Central memory CD4-positive, alpha-beta T cell (primary cell): ENCODE measurements at regions not wholly inside any gene's neighbourhood (a gene's known extent, or its start where the extent isn't known, plus 50 kb on each side); places are given as distances from the start of the nearest gene placed in this dataset.

ENCODE experiments used
- DNase-seq: peaks from one replicate; pipeline ENCODE4 v3.0.0; 2022

GRCh38 chr3:40827942-40828688, 303.4 kb downstream of the ZNF621 start:
- DNase-seq: no peak

GRCh38 chr3:40828741-40829415, 304.1 kb downstream of the ZNF621 start:
- DNase-seq: no peak

GRCh38 chr3:40829876-40830275, 305.1 kb downstream of the ZNF621 start:
- DNase-seq: no peak

DNA sequence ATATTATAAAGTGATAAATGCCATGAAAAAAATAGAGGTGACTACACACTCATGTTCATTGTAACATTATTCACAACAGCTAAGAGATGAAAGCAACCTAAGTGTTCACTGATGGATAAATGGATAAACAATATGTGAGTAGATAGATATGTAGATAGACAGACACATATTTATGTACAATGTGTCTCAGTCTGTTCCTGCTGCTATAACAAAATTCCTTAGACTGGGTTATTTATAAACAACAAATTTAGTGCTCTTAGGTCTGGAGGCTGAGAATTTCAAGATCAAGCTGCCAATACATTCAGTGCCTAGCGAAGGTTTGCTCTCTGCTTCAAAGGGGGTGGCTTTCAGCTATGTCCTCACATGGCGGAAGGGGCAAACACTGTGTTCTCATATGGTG, 312.5 kb downstream of the ZNF621 start:
- DNase-seq: no peak

- no peak for DNase-seq
These were observed 316.4 kb downstream of the ZNF621 start for GRCh38 chr3:40841131-40841530.

DNA sequence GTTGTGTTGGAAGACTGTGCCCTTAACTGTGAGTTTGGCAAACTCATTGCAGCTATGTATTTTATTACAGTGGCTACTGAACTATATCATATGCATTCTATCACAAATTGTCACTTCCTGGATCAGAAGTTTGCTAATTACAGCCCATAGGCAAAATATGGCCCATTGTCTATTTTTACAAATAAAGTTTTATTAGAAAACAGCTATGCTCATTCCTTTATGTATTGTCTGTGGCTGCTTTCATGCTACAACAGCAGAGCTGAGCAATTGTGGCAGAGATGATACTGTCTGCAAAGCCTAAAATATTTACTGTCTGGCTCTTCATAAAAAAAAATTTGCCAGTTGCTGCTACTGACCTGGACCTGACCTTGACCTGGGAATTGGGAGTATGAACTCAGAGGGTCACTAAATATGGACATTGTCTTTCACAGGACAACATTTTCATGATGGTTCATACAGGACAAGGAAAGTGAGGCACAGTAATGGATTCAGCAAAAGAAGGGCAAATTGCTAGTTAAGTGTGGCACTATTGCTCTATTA, 316.9 kb downstream of the ZNF621 start:
- no peak for DNase-seq

- no peak for DNase-seq
These were observed 318.0 kb downstream of the ZNF621 start for GRCh38 chr3:40842714-40843113.

DNA sequence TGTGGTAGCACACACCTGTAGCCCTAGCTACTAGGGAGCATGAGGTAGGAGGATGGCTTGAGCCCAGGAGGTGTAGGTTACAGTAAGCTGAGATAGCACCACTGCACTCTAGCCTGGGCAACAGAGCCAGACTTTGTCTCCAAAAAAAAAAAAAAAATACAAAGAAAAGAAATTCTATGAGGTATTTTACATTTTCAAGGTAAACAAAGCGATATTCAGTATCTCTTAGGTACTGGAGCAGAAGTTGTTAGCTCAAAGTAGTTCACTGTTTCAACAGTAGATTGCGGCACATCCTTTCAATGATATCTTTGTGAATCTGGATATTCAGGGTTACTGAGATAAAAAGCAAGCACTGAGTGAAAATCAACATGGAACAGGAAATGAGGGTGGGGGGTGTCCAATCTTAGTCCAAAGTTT, 318.5 kb downstream of the ZNF621 start:
- no peak for DNase-seq

DNA sequence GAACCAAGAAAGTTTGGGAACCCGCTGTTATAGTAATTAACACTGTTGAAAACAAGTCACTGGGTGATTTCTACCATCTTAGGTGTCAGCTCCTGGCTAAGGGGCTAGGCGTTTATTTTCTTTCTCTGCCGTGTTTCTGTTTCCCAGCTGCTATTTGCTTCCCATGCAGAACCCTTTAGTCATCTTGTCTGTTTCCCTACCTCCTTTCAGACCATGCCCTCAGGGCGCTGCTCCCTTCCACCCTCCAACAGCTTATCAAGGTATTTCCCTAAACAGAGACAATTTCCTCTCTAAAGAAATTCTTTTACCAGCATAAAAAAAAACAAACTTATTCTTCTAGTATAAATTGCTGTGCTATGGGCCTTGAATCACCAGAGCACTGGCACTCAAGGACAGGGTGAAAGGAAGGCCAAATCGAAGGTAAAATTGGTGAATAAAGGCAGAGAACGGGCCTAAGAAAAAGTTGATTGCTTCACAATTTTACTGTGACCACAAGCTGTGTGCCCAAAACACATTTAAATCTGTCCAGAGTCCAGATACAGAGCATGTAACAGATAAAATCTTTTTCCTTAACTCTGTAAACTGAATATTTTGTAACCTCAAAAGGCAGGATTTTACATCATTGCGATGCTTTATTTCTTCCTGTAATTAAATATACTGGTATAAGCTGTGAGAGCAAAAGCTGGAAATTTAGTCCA, 319.2 kb downstream of the ZNF621 start:
- no peak for DNase-seq

GRCh38 chr3:40844896-40845295, 320.1 kb downstream of the ZNF621 start:
- no peak for DNase-seq

DNA sequence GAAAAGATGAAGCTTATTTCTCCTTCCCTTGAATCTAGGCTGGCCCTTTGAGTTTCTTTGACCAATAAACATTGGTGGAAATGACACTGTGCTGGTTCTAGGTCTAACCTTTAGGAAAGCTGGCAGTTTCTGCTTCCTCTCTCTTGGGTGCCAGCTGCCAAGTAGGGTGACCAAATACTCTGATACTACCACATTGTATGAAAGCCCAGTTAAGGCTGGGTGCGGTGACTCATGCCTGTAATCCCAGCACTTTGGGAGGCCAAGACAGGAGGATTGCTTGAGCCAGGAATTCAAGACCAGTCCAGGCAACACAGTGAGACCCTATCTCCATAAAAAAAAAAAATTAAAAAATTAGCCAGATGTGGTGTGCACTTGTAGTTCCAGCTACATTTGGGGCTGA, 320.7 kb downstream of the ZNF621 start:
- DNase-seq: no peak

DNA sequence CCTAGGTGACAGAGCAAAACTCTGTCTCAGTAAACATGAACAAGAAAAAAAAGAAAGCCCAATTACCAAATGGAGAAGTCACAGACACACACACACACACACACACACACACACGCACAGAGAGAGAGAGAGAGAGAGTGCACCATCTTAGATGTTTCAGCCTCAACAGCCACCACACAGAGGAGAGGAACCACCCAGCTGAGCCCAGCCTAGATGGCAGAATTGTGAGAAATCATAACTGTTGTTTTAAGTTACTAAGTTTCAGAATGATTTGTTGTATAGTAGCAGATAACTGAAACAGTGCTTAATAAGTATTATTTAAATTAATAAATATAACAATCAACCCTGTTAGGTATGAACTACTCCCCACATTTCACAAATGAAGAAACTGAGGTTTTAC, 321.2 kb downstream of the ZNF621 start:
- no peak for DNase-seq

GRCh38 chr3:40846451-40846850, 321.7 kb downstream of the ZNF621 start:
- no peak for DNase-seq

- no peak for DNase-seq
These were observed 322.8 kb downstream of the ZNF621 start for GRCh38 chr3:40847551-40847992.

- no peak for DNase-seq
These were observed 323.7 kb downstream of the ZNF621 start for GRCh38 chr3:40848421-40848820.

- DNase-seq: no peak
These were observed 326.1 kb downstream of the ZNF621 start for GRCh38 chr3:40850861-40851260.

GRCh38 chr3:40851836-40852235, 327.1 kb downstream of the ZNF621 start:
- DNase-seq: no peak

- no peak for DNase-seq
These were observed 328.0 kb downstream of the ZNF621 start for GRCh38 chr3:40852712-40853111.

DNA sequence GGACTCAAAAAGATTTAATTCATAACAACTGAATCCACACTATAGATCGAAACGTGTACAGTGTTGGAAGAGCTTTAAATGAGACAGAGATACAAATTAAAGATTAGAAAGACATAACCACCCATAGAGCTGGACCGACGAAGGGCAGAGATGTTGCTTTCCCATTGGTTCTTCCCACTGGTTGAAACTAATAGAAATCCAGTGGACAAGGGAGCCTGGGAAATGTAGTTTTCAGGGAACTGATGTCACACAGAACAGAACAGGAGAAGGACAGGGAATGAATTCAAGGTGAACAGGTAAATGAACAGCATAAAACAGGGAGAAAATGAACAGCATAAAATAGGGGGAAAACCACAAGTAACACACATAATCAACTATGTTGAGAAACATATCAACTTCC, 328.7 kb downstream of the ZNF621 start:
- no peak for DNase-seq

DNA sequence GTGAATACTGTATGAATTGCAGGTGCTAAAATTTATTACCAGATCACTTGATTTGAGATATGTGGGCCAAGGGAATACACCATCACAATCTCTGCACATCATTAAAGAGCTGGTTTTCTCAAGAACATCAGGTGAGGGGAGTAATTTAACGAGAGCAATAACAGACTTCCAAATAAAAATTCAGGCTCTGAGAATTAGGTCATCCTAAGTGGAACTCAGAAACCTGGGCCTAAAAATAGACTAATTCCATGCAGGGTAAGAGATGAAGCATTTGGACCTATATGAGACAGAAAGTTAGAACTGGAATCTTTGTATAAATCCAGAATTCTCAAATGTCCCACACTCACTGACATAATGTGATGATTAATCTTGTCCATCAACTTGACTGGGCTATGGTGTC, 331.1 kb downstream of the ZNF621 start:
- no peak for DNase-seq

- DNase-seq: no peak
These were observed 333.8 kb downstream of the ZNF621 start for GRCh38 chr3:40858364-40859115.

DNA sequence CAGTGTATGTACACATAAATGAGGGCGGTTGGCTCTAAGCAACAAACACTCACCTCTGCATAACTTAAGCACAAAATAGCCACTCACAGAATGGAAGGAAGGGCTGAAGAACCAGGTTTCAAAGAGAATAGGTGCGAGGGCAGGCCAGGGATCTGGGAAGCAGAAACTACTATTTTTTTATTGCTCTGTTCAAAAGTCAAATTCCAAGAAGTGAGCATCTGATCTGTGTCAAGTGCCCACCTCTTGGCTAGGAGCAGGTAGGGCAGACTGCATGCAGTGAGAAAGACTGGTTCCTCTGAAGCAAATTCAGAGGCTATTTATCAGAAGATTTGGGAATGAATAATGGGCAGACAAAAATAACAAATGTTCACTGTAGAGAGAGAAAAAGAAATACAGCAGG, 336.4 kb upstream of the CTNNB1 start:
- no peak for DNase-seq
